ENCODE measurements at regions not wholly inside any gene's neighbourhood (a gene's known extent, or its start where the extent isn't known, plus 50 kb on each side); places are given as distances from the start of the nearest gene placed in this dataset.
A peak's percentile ranks its signal among the peaks of the same experiment; 100 is the strongest.

GRCh38 chrX:21056622-21057021 lies 317.6 kb upstream of the CNKSR2 start:
- no peak for DNase-seq

GRCh38 chrX:21047034-21047455 lies 327.2 kb upstream of the CNKSR2 start:
- no peak for DNase-seq

- DNase-seq: no peak
Measured at GRCh38 chrX:21014326-21014725, 359.9 kb upstream of the CNKSR2 start.

GRCh38 chrX:21004835-21005234 lies 369.4 kb upstream of the CNKSR2 start:
- no peak for DNase-seq

- no peak for DNase-seq
Measured at GRCh38 chrX:20995829-20996228, 378.4 kb upstream of the CNKSR2 start.

DNA sequence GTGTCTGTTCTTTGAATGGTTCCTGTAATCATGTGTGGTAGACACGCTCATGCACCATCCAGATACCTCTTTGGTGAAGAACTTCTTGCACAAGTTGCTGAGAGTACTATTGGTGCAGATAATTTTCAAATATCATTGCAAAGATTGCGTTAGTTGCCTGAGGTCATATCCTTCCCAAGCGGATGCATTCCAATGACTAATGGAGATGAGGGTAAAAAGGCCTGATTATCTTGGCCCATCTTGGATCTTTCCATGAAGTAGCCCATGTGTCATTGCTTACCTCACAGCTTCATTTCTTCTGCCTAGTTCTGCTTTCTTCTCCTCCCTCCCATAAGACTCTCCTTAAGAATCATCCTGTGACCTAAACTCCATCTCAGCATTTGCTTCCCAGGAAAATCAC lies 384.9 kb upstream of the CNKSR2 start:
- no peak for DNase-seq

DNA sequence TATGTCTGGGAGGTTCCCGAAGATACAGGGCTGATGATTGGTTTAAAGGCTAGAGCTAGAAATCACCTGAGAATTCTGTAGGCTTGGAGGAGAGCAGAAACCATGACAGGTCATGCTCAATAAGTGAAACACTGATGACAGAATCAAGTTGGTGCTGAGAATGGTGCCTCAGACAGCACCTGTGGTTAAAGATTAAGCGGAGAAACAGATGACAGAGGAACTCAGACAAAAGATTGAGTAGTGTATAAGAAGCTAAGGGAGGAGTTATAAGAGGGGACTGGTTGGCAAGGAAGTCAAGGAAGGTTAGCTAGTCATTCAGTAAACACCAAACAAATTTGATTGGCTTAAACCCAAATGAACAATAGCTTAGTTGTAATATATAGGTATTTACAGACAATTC lies 385.4 kb upstream of the CNKSR2 start:
- no peak for DNase-seq

GRCh38 chrX:20988118-20988517 lies 386.1 kb upstream of the CNKSR2 start:
- DNase-seq: no peak

GRCh38 chrX:20980426-20980825 lies 393.8 kb upstream of the CNKSR2 start:
- no peak for DNase-seq

DNA sequence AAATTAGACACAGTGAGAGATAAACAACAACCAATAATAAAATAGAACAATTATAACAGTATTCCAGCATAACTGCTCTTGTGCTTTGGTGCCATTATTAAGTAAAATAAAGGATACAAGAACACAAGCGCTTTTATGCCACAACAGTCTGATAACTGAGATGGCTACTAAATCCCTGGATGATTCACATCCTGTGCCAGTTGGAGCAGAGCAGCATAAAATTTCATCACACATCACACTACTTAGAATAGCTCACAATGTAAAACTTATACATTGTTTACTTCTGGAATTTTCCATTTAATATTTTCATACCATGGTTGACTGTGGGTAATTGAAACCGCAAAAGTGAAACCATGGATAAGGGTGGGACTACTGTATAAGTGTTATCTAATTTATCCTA lies 399.9 kb upstream of the CNKSR2 start:
- DNase-seq: no peak

- no peak for DNase-seq
Measured at GRCh38 chrX:20973038-20973437, 401.2 kb upstream of the CNKSR2 start.

DNA sequence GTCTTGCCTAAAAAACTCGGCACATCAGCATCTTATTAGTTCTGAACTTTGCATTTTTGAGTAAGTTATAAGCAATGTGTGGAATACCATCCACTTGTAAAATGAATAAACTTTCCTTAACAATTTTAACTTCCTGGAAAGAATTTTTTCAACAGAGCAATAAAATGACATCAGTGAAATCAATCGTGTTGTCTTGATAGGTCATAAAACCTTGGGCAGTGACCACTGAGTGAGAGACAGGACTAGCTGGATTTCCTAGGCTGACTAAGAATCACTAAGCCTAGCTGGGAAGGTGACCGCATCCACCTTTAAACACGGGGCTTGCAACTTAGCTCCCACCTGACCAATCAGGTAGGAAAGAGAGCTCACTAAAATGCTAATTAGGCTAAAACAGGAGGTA lies 403.0 kb upstream of the CNKSR2 start:
- DNase-seq: no peak

GRCh38 chrX:20969565-20969964 lies 404.7 kb upstream of the CNKSR2 start:
- DNase-seq: no peak

- DNase-seq: no peak
Measured at GRCh38 chrX:20968996-20969395, 405.2 kb upstream of the CNKSR2 start.

GRCh38 chrX:20967725-20968124 lies 406.5 kb upstream of the CNKSR2 start:
- peak; percentile 1 to 2 for DNase-seq

GRCh38 chrX:20965270-20966044 lies 408.8 kb upstream of the CNKSR2 start:
- no peak for DNase-seq

- DNase-seq: no peak
Measured at GRCh38 chrX:20954014-20954413, 420.2 kb upstream of the CNKSR2 start.

- no peak for DNase-seq
Measured at GRCh38 chrX:20952180-20952579, 422.0 kb upstream of the CNKSR2 start.

DNA sequence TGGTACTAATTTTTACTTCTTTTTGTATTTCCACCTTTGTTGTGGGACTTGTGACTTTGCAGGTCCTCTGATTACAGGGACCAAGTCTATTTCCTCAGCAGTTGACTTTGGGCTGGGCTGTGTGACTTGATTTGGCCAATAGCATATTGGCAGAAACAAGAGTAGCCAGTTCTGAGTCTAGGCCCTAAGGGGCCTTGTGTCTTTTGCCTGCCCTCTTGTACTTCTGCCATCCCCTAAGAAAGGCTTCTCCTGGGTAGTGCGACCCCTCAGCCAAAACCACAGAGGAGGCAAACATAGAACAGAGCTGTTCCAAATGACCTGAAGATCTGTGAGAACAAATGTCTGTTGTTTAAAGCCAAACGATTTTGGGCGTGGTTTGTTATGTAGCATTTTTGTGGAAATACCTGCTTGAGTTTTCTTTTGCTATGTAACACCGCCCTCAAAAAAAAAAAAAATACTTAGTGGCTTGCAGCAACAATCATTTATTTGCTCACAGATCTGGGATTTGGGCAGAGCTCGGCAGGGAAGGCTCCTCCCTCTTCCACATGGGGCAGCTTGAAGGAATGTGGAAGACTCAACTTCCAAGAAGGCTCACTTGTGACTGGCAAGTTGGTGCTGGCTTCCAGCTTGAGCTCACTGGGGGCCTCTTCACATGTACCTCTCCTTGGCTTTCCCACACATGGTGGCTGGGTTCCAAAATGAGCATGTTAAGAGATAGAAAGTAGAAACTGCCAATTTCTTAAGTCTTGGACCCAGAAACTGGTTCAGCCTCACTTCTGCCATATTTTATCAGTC lies 423.0 kb upstream of the CNKSR2 start:
- no peak for DNase-seq

GRCh38 chrX:20947411-20947912 lies 426.8 kb upstream of the CNKSR2 start:
- DNase-seq: no peak

DNA sequence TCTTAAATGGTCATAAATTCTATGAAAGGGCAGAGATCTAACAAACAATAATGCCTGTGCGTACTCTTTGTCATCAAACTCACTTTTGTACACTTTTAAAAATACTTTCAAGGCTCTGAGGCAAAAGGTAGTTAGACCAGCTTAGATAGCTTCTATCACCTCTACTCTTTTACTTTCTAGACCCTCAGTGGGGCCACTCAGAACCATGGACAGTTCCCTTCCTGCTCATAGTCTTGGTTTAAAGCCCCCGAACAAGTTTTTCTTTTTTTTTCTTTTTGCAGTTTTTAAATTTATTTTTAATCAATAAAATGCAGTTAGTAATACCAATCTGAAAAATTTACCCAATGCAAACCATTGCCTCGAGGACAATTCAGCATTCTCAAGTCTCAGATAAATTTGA lies 460.5 kb upstream of the CNKSR2 start:
- DNase-seq: no peak

GRCh38 chrX:20906571-20906970 lies 467.6 kb upstream of the CNKSR2 start:
- DNase-seq: no peak

DNA sequence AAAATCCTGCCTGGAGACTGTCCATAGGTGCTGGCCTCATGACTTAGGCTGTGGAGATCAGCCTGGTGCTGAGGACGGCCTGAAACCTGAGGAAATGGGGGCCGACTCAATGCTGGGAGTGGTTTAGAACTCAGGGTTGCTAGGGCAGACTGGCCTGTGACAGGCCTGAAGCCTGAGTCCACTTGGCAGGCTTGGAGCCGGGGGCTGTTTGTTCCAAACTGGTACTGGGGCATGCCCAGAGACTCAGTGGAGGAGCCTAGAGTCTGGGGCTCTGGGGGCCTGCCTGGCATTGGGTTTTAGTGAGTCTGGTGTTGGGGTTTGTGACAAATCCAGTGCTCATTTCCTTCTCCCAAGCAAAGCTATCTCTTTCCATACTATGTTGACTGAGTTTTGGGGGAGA lies 489.7 kb upstream of the CNKSR2 start:
- DNase-seq: no peak

DNA sequence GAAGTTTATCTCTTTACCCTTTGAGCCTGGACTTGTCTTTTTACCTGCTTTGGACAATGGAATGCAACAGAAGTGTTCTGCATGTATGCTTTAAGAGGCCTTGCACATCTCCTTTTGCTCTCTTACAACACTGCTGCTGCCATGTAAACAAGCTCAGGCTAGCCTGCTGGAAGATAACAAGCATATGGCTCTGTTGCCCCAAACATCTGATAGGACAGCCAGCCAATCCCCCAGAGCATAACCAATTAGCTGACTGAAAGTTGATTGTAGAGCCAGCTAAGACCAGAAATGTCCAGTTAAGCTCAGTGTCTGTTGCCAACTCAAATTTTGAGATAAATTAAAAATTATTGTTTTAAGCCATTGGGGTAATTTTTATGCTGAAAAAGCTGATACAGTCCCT lies 510.6 kb upstream of the CNKSR2 start:
- no peak for DNase-seq
